ENCODE measurements at regions not wholly inside any gene's neighbourhood (a gene's known extent, or its start where the extent isn't known, plus 50 kb on each side); places are given as distances from the start of the nearest gene placed in this dataset.

- DNase-seq, result no peak
These were observed 808.4 kb upstream of the LUZP2 start for GRCh38 chr11:23688411-23688810.

- no peak for DNase-seq
These were observed 808.0 kb upstream of the LUZP2 start for GRCh38 chr11:23688835-23689234.

GRCh38 chr11:23696688-23697415, 800.0 kb upstream of the LUZP2 start:
- DNase-seq, result no peak

GRCh38 chr11:23704183-23704582, 792.7 kb upstream of the LUZP2 start:
- no peak for DNase-seq

GRCh38 chr11:23711981-23712380, 784.9 kb upstream of the LUZP2 start:
- no peak for DNase-seq

- no peak for DNase-seq
These were observed 777.8 kb upstream of the LUZP2 start for GRCh38 chr11:23719016-23719415.

GRCh38 chr11:23723861-23724260, 773.0 kb upstream of the LUZP2 start:
- DNase-seq, result no peak

GRCh38 chr11:23725752-23726151, 771.1 kb upstream of the LUZP2 start:
- no peak for DNase-seq

- no peak for DNase-seq
These were observed 769.5 kb upstream of the LUZP2 start for GRCh38 chr11:23727387-23727786.

- no peak for DNase-seq
These were observed 769.1 kb upstream of the LUZP2 start for GRCh38 chr11:23727794-23728193.

- DNase-seq, result no peak
These were observed 767.8 kb upstream of the LUZP2 start for GRCh38 chr11:23729088-23729487.

- no peak for DNase-seq
These were observed 766.4 kb upstream of the LUZP2 start for GRCh38 chr11:23730307-23730998.

GRCh38 chr11:23732026-23732425, 764.8 kb upstream of the LUZP2 start:
- no peak for DNase-seq

GRCh38 chr11:23746896-23747295, 750.0 kb upstream of the LUZP2 start:
- DNase-seq, result no peak

GRCh38 chr11:23749762-23750430, 747.0 kb upstream of the LUZP2 start:
- DNase-seq, result no peak

- DNase-seq, result no peak
These were observed 745.6 kb upstream of the LUZP2 start for GRCh38 chr11:23751280-23751679.

GRCh38 chr11:23755076-23755475, 741.8 kb upstream of the LUZP2 start:
- DNase-seq, result no peak

GRCh38 chr11:23755769-23756168, 741.1 kb upstream of the LUZP2 start:
- DNase-seq, result no peak

- no peak for DNase-seq
These were observed 737.4 kb upstream of the LUZP2 start for GRCh38 chr11:23759489-23759888.

- DNase-seq, result no peak
These were observed 732.6 kb upstream of the LUZP2 start for GRCh38 chr11:23764286-23764685.

GRCh38 chr11:23765682-23766252, 731.1 kb upstream of the LUZP2 start:
- no peak for DNase-seq

GRCh38 chr11:23767576-23767975, 729.3 kb upstream of the LUZP2 start:
- DNase-seq, result no peak

GRCh38 chr11:23769214-23769613, 727.6 kb upstream of the LUZP2 start:
- DNase-seq, result no peak

- DNase-seq, result no peak
These were observed 724.8 kb upstream of the LUZP2 start for GRCh38 chr11:23772081-23772480.
